G401 (cell line): ENCODE measurements at regions not wholly inside any gene's neighbourhood (a gene's known extent, or its start where the extent isn't known, plus 50 kb on each side); places are given as distances from the start of the nearest gene placed in this dataset.
A peak's percentile ranks its signal among the peaks of the same experiment; 100 is the strongest.

Experiments
- DNase-seq: peaks from one replicate; pipeline ENCODE4 v3.0.0-alpha.2; 2015; ENCODE audit warnings: low spot score
- in situ Hi-C: cut with HindIII; loops from 2 replicates; pipeline ENCODE4 v1.10.0; 2016; ENCODE audit warnings: low sequenced_read_pairs, mixed read lengths

DNA sequence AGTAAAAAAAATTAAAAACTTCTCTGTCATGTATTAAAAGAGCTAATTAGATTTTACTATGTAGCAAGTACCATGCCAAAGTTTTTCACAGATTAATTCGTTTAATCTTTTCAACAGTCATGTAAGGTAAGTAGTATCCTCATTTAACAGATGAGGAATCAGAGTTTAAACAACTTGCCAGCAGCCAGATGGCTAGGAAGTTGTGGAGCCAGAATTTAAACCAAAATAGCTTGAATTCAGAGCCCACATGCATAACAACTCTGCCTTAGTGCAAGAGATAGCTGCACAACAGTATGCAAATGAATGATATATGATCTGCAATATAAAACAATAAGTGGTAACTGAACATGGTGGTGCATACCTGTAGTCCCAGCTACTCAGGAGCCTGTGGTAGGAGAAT is 75.3 kb downstream of the NAP1L3 start:
- in situ Hi-C loops, result no loop called here
- DNase-seq, result no peak

DNA sequence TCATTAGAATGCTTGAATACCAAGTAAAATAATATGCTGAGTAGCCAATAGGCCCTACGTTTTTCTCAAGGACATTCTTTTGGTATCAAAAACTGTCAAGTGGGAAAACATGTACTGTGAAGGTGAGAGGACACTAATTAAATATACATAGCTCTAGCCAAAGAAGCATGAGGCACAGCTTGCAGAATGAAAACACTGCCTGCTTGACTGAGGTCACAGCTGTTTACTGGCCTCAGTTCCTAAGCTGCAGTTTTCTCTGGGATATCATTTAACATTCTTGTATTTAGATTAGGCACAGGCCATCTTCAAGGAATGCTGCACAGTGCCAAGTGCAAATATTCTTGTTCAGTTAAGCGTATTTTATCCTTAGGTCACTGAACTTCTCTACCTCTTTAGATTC is 78.6 kb downstream of the NAP1L3 start:
- no peak for DNase-seq
- in situ Hi-C loops, result no loop called here

DNA sequence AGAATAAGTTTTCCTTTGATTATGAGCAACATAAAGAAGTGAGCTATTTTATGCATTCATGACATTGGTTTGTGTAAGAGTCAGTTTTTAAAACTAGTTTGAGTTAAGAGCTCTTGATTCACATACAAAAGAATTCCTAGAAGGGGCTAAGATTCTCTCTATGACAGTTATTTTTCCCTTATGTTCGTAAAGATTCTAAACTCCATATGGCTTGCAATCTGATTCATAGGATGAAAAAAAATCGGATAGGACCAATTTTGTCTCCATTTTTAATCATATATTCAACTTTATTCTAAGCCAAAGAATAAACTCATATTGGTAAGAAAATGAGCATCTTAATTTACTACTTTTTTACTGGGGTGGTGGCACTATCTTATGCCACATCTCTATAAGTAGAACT is 79.4 kb downstream of the NAP1L3 start:
- DNase-seq, result no peak
- in situ Hi-C loops, result no loop called here

- in situ Hi-C loops, result no loop called here
- no peak for DNase-seq
Measured at GRCh38 chrX:93591398-93591797, 82.0 kb downstream of the NAP1L3 start.

DNA sequence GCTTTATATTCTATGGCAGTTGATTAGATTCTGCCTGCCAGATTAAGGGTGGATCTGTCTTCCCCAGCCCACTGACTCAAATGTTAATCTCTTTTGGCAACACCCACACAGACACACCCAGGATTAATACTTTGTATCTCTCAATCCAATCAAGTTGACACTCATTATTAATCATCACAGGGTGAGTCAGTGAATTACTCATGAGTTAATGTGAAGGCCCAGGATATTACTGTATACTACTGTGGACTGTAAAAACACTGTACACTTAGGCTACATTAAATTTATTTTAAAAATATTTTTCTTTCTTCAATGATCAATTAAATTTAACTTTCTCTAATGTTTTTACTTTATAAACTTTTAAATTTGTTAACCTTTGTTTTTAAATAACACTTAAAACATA is 87.7 kb downstream of the NAP1L3 start:
- in situ Hi-C loops, result no loop called here
- no peak for DNase-seq

DNA sequence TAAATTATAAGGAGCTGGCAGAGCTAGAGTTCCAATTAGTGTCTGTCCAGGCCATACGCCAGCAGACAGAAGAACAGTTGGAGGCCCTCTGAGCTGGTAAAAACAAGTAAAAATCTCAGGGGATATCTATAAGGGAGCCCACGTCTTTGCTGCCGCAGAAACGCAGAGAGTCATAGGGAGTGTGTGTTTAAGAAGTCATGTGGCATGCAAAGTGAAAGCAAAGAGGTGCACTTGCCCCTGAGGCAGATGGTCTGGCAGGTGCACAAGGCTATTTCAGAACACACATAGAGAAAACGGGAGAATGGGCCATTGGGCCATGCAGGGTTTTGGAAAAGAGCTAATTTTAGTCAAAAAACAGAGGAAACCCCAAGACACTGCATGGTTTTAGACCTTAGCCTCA is 92.7 kb downstream of the NAP1L3 start:
- DNase-seq, result peak; percentile 28
- in situ Hi-C loops, result no loop called here

- no peak for DNase-seq
- in situ Hi-C loops, result no loop called here
Measured at GRCh38 chrX:93538575-93538974, 134.8 kb downstream of the NAP1L3 start.

DNA sequence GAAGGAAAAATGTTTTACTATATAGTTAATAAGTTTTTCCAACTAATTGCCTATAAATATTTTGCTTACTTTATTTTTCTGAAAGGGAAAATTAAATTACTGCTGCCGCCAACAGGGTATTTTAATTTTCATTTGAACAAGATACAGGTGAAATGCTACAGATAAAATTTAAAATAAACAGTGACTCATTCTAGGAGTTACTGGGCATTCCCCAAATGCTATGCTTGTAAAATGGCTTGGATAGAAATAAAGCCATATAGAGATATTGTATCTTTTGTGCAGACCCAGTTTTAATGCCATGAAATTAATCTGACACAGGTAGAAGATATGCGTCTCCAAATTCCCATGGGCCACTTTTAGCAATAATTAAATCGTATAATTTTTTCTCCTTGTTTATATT is 144.5 kb downstream of the NAP1L3 start:
- in situ Hi-C loops, result no loop called here

More for the DNA sequence above, 144.5 kb downstream of the NAP1L3 start:
- no peak for DNase-seq
